ENCODE measurements at regions not wholly inside any gene's neighbourhood (a gene's known extent, or its start where the extent isn't known, plus 50 kb on each side); places are given as distances from the start of the nearest gene placed in this dataset.

DNA sequence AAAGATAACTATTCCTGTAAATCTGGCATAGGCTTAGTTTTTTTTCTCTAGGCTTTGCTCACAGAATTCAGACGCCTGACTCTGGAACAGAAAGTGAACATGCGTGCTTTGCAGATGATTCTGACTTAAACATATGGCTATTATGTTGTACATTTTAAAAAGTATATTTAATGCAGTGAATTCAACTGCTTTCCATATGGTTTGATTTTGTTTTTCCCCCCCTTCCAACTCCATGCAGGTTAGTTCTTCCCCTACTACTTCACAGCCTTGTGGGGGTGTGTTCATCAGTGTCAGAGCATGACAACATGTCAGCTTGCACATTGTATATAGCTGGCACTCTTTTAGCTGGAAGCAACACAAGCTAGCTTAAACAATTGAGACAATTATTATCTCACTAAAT is 226.8 kb downstream of the TMEM167A start:
- no peak for DNase-seq (ENCODE audit: low read depth)
- H3K4me3 ChIP-seq (ENCODE audit: low read depth, low read length), result no peak overlapping the region
- TF ChIP-seq, protein P1, sequence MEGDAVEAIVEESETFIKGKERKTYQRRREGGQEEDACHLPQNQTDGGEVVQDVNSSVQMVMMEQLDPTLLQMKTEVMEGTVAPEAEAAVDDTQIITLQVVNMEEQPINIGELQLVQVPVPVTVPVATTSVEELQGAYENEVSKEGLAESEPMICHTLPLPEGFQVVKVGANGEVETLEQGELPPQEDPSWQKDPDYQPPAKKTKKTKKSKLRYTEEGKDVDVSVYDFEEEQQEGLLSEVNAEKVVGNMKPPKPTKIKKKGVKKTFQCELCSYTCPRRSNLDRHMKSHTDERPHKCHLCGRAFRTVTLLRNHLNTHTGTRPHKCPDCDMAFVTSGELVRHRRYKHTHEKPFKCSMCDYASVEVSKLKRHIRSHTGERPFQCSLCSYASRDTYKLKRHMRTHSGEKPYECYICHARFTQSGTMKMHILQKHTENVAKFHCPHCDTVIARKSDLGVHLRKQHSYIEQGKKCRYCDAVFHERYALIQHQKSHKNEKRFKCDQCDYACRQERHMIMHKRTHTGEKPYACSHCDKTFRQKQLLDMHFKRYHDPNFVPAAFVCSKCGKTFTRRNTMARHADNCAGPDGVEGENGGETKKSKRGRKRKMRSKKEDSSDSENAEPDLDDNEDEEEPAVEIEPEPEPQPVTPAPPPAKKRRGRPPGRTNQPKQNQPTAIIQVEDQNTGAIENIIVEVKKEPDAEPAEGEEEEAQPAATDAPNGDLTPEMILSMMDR (IDR thresholded peaks at IDR 0.05; ENCODE audit: low read depth, low read length, missing control alignments), result no peak

DNA sequence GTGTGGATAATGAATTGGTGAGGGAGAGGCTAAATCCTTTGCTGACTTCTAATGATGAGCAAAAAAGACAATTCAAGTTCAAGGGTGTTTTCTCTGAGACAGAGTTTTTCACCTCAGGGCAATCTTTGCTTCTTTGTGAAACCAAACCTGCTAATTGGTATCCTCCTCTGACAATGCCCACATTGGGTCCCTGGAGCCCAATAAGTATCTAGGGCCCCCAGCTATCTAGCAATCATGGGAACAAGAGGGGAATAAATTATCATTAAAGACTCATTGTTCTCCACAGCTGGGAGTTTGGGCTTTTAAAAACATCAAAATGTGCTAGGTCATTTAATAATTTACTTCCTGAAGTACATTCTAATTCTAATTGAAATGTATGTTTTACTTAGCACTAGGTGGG is 227.3 kb downstream of the TMEM167A start:
- TF ChIP-seq, protein P1 (IDR thresholded peaks at IDR 0.05; ENCODE audit: low read depth, low read length, missing control alignments), result no peak
- no peak overlapping the region for H3K4me3 ChIP-seq (ENCODE audit: low read depth, low read length)
- no peak for DNase-seq (ENCODE audit: low read depth)

DNA sequence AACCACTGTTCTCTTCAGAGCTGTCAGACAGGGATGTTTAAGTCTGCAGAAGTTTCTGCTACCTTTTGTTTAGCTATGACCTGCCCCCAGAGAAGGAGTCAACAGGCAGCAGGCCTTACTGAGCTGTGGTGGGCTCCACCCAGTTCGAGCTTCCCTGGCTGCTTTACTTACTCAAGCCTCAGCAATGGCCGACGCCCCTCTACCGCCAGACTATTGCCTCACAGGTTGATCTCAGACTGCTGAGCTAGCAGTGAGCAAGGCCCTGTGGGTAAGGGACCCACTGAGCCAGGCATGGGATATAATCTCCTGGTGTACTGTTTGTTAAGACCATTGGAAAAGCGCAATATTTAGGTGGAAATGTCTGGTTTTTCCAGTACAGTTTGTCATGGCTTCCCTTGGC is 229.6 kb downstream of the TMEM167A start:
- no peak for DNase-seq (ENCODE audit: low read depth)
- no peak overlapping the region for H3K4me3 ChIP-seq (ENCODE audit: low read depth, low read length)
- TF ChIP-seq, protein P1 (IDR thresholded peaks at IDR 0.05; ENCODE audit: low read depth, low read length, missing control alignments), result no peak

DNA sequence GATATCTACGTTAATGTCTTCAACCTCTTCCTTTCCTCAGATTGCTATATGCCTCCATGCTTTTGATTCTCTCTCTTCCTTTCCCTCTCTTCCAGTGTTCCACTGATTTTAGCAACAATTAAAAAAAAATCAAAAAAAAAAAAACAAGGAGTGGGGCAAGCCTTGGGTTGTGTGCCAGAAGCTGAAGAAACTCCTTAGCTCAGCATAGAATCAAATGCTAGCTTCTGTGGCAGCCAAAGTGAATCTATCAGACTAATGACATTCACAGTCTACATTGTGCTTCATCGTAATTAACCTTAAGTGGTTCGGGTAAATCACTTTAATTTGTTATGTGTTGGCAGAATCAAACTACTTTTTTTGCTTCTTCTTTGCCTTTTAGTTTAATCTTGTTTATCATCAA is 237.3 kb downstream of the TMEM167A start:
- DNase-seq (ENCODE audit: low read depth), result no peak
- H3K4me3 ChIP-seq (ENCODE audit: low read depth, low read length), result no peak overlapping the region
- TF ChIP-seq, protein P1 (IDR thresholded peaks at IDR 0.05; ENCODE audit: low read depth, low read length, missing control alignments), result no peak

DNA sequence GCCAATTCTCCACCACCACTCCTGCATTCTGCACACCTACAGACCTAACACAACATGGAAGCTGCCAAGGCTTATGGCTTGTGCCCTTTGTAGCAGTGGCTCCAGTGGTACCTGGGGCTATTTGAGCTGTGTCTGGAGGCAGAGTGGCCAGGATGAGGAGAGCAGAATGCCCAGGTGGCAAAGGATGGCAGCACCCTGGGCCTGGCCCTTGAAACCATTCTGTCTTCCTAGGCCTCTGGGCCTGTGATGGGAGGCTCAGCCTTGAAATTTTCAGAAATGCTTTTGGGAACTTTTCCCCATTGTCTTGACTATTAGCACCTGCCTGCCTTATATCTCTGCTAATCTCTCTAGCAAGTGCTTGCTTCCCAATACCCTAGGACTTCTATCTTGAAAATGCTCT is 241.7 kb downstream of the TMEM167A start:
- no peak for DNase-seq (ENCODE audit: low read depth)
- no peak overlapping the region for H3K4me3 ChIP-seq (ENCODE audit: low read depth, low read length)
- TF ChIP-seq, protein P1 (IDR thresholded peaks at IDR 0.05; ENCODE audit: low read depth, low read length, missing control alignments), result no peak

DNA sequence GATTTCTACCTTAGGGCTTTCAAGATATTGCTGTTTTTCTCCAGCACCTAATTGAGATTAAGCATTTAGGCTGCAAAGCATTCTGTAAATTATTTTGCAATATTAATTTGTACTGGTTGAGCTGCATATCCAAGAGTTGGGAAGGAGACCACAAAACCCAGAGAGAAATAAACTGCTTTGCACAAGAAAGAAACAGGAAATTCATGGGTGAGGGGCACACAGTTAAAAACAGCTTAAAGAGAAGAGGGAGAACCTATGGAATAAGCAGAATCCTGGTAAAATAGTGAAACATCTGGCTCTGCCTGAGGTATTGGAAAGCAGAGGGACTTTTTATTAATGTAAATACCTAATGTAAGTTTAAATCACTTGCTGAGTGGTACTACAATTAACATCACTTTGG is 243.0 kb downstream of the TMEM167A start:
- no peak overlapping the region for H3K4me3 ChIP-seq (ENCODE audit: low read depth, low read length)
- TF ChIP-seq, protein P1 (IDR thresholded peaks at IDR 0.05; ENCODE audit: low read depth, low read length, missing control alignments), result no peak
- no peak for DNase-seq (ENCODE audit: low read depth)

DNA sequence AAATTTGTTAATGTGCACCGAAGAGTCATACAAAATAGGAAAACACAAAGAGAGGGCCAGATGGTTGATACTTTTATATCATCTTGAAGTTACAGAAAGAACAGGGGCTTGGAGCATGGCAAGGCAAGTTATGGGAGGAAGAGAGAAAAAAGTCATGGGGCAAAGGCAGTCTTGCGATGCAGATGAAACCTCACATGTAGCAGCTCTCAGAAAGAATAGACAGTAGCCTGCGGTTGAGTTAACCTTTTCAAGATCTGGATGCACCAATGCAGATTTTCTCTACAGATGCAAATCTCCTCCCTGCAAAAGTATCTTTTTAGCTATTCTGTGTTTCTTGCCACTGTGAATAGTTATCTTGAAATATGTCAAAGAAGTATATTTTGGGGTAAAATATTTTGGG is 243.9 kb downstream of the TMEM167A start:
- TF ChIP-seq, protein P1 (IDR thresholded peaks at IDR 0.05; ENCODE audit: low read depth, low read length, missing control alignments), result no peak
- no peak for DNase-seq (ENCODE audit: low read depth)
- no peak overlapping the region for H3K4me3 ChIP-seq (ENCODE audit: low read depth, low read length)

Data from GM12864 (cell line).